Hepatocyte (in vitro differentiated cells): ENCODE measurements at regions not wholly inside any gene's neighbourhood (a gene's known extent, or its start where the extent isn't known, plus 50 kb on each side); places are given as distances from the start of the nearest gene placed in this dataset.

Experiments
- CTCF ChIP-seq: fragments of 200-600 bp; sonication (generic); IDR thresholded peaks from 2 replicates; pipeline ENCODE4 v1.5.1; 2016; ENCODE audit warnings: antibody characterized with exemption, mild to moderate bottlenecking; ENCODE audit not compliant: poor library complexity
- EZH2 ChIP-seq: fragments of 200-600 bp; sonication (generic); IDR thresholded peaks from 2 replicates; pipeline ENCODE4 v1.6.1; 2016; ENCODE audit warnings: antibody characterized with exemption, mild to moderate bottlenecking, borderline replicate concordance

GRCh38 chr12:41972598-41972997 is 172.1 kb downstream of the GXYLT1 start:
- TF ChIP-seq CTCF (no peak), EZH2 (no peak)
